COLO829 (cell line): ENCODE measurements at regions not wholly inside any gene's neighbourhood (a gene's known extent, or its start where the extent isn't known, plus 50 kb on each side); places are given as distances from the start of the nearest gene placed in this dataset.

Experiments used
- DNase-seq: peaks from one replicate; pipeline ENCODE4 v3.0.0; 2012; ENCODE audit warnings: low spot score

- DNase-seq, result no peak
Measured at GRCh38 chr10:4527281-4527970, 298.6 kb upstream of the AKR1E2 start.

DNA sequence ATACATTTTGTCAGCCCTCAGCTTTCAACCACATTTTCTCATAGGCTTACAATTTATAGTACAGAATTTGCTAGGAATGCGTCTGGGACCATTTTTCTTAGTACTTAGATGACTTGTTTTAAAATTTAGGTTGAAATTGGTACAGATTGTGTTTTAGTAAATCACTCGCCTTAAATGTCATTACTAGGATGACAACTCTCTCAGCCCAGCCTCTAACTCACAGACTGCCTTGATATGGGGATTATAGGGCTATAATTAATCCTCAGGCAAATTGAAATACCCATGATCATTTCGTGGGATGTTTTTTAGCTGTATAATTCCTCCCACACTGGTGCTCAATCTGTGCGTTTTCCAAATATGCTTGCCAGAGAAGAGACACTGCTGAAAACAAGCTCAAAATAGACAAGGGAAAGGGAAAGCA lies 299.7 kb upstream of the AKR1E2 start:
- DNase-seq, result no peak

DNA sequence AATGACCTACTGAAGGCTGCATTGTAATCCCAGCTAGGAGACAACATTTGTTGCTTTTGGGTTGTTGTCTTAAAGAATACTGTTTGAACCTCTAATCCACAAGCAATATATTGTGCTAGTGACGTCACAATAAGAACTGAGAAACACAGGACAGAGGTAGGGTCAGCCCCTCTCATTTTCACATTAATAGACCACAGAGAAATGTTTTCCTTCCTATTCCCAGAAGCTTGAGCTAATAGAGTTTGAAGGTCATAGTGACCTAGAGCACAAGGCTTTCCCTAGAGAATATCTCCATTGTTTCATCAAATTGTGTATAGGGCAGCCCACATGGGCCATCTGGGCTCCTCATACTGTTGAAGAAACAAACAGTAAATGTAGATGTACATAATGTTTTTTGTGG lies 300.9 kb upstream of the AKR1E2 start:
- DNase-seq, result no peak

DNA sequence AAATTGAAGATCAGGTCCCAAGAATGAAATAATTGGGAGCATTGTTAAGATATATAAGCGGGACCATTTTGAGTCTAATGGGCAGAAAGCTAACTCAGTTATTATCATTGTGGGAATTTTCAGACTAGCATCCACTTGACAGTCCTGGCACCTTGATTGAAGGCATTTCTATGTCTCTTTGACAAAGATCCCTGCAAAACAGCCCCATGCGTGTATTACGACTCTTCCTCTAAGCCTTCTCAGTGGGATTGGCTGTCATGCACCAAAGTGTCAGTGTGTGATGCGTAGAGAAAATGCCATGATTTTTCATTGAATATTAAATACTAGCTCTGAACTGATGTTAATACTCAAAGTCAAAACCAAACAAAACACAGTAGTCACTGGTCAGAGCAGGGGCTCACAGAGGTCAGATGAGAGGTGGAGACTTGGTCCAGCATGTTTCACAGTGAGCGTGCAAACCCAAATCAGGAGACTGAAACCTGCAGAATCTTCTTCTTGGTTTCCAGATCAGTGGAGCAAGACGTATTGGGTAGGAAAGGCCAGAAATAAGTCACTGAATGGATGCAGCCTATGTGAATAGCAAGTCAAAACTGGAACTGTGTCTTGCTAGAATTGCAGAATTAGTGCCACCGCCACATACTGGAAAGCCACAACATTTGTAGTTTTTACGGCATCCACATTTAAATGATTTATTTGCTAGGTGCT lies 303.6 kb upstream of the AKR1E2 start:
- DNase-seq, result no peak

- no peak for DNase-seq
Measured at GRCh38 chr10:4519658-4520402, 306.2 kb upstream of the AKR1E2 start.

- DNase-seq, result no peak
Measured at GRCh38 chr10:4517746-4518145, 308.3 kb upstream of the AKR1E2 start.

DNA sequence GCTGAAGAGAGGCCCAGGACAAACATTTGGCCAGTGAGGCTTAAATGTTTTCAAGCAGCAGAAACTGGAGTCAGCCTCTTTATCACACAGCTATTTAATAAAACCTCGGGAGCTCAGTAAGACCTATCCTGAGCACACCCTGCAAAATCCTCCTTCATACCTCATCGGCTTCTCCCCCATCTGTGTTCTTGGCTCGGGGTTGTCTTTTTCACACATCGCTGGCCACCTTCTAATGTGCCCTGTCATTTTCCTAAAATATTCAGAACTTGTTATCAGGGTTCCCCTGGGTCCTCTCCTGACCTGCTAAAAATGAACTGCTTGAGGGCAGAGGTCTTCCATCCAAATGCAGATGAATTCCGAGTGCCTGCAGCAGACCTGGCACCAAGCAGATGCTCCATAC lies 310.3 kb upstream of the AKR1E2 start:
- DNase-seq, result no peak

DNA sequence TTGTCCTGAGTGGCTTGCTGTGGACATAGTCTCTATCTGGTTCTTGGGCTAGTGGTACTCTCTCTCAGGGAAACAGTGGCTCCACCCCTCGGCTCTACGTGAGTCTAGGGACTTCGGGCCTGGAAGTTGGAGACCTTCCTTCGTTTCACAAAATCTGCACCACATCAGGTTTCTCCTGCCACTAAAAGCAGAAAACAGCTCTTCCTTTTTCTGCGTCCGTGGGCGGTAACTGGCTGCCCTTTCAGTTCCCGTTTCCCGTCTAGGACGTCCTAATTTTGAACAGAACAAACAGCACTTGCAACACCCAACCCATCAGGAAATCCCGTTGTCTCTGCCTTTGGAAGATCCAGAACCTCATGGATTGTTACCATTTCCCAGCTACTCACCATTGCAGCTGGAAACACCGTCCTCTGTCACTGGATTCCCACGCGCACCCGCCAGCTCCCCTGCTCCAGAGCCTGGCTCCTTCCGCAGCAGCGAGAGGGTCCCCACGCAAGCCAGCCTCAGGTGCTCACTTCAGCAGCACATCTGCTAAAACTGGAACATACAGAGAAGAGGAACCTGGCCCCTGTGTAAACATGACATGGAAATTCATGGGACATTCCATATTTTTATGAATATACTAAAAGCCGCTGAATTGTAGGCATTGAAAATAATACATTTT lies 311.4 kb upstream of the AKR1E2 start:
- no peak for DNase-seq

DNA sequence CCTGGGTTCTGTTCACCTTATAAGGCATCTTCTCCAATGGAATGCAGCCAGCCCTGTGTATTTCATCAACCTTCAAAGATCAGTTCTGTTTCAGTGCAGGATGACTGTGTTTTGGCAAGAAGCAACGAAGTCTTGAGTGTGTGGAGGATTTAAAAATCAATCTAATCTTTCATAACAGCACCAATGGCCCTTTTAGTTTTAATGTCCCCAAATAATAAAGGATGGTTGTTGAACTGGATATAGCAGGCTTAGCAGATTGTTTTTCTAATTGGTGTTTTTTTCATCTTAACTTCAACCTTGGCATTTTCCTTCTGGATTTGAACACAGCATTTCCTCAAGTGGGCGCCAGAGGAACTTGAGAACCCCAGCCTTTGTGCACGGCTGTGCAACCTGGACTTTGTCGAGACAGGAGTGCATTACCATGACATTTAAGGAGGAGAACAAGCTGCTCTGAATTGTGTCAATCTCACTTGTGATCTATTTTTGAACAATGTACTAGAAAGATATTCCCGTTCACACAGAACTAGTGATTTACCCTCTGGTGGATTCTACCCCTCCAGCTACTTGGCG lies 313.3 kb upstream of the AKR1E2 start:
- peak; percentile 30 for DNase-seq

GRCh38 chr10:4512196-4512595 lies 313.8 kb upstream of the AKR1E2 start:
- no peak for DNase-seq

DNA sequence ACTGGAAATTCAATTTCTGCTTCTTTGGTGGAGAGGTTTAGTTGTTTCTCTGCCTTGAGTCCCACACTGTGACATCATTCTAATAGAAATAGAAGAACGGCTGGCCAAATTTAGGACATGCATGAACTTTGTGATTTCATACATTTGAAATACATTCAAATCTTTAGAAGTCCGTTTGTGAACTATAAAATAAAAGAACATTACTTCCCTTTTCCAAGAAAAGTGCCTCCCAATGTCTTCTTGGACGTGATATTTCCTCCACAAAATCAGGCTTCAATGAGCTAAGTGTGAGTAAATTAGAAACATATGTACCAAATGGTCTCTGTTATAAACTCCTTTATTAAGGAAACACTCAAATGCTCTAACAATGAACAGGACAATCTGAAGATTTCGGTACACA lies 314.5 kb upstream of the AKR1E2 start:
- DNase-seq, result no peak

DNA sequence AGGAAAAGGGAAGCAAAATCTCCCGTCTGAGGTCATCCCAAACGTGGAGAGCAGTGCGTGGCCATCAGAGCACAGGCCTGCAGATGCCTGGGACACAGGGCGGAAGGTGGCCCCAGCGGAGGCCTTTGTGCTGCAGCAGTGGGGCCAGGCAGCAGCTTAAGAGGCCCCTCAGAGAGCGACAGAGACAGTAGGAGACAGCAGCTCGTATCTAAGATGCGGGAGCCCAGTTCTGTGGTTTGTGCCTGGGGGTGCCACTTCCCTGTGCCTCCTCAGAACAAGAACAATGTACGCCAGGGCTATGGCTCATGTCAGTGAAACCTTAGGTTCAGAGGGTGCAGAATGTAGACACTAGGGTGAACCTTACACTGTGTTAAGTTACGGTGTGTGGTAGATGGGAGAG lies 316.6 kb upstream of the AKR1E2 start:
- no peak for DNase-seq

DNA sequence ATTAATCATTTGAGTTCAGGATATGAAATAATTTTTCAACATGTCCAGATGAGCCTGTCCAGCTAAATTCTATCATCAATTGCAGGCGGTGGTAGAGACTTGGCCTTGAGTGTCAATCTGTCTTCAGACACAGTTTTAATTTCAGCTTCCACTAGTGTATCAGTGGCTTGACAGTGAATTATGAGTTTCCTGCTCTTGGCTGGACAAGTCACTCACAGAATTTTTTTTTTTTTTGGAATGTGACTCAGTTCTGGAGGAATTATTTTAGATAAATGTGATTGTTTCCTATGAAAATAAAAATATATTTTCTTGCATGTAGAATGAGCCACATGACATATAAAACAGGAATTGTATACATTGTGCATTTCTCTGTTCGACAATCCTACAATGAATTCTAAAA lies 319.9 kb upstream of the AKR1E2 start:
- no peak for DNase-seq

- DNase-seq, result no peak
Measured at GRCh38 chr10:4504550-4504949, 321.5 kb upstream of the AKR1E2 start.

DNA sequence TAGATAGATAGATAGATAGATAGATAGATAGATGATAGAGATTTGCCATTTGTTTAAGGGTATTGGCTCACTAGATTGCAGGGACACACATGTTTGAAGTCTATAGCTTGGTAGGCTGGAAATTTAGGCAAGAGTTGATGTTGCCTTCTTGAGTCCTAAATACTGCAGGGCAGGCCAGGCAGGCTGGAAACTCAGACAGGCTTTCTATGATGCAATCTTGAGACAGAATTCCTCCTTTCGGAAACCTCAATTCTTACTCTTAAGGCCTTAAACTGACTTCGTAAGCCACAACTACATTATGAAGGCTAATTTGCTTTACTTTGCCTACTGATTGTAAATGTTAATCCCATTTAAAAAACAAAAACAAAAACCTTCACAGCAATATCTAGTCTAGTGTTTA lies 322.9 kb upstream of the AKR1E2 start:
- no peak for DNase-seq

DNA sequence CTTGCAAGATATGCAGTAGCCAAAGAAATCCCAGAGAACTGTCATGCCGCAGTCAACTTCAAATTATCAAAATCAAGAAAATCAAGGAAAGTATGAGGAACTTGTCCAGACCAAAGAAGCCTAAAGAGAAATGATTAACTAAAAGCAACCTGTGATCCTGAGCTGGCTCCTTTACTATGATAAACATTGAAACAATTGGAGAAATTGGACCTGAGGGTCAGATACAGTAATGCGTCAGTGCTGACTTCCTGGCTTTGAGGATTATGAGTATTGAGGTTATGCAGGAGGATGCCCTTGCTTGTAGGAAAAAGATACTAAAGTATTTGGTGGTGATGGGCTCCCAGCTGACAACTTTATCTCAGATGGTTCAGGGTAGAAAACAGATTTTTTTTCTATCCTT lies 324.7 kb upstream of the AKR1E2 start:
- DNase-seq, result no peak

DNA sequence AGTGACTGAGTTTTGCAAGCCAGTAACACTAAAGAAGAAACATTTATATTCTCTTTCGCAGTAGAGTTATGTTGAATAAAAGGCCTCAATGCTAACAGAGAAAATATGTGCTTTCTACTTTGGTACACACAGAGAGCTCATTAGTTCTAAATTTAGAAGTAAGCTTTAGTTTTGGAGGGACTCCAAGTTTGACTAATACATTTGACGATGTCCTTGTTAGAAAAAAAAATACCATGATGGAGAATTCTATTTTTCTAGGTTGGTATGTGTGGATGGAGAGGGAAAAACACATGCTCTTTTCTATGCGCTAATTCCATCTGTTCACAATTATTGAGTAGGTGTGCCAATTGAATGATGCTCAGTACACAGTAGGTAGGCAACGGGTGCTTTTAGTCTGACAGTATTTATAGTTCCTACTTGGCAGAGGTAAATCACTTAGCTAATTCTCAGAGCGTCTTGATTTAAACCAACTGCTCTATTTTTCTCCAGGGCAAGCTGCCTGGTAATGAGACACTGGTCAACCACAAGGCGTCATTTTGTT lies 327.2 kb upstream of the AKR1E2 start:
- peak; percentile 8 for DNase-seq

DNA sequence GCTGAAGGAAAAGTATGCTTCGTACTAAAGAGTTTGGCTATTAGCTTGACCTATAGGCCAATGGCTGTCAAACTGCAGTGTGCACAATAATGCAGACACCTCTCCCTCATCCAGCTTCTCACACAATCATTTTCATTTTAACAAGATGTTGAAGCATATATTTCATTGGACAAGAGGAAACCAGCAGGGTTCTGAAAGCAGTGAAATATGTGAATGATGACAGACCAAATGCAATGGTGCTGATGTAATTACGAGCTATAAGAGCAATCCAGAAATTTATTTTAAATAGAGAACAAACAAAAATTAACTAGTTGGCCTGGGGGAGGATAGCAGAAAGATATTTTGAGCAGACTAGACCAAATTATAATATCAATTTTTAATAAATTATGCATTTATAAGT lies 331.5 kb upstream of the AKR1E2 start:
- DNase-seq, result no peak

GRCh38 chr10:4492202-4492601 lies 333.8 kb upstream of the AKR1E2 start:
- DNase-seq, result no peak

DNA sequence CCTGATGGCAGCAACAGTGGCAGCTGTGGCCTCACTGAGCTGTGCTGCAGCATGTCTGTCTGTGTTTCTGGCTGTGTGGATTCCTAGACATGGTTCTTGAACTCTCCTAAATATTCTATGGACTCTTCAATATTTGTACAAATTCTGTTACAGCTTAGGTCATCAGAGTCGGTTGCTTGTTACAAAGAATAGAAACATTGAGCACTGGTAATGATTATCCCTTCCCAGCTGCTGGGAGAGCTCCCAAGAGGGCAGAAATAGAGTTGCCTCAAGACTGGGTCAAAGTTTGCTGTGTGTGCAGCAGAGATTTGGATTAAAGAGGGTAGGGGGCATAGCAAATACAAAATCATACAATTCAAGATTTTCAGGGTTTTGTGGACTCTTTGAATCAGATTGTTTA lies 337.1 kb upstream of the AKR1E2 start:
- DNase-seq, result no peak

GRCh38 chr10:4485636-4486035 lies 340.4 kb upstream of the AKR1E2 start:
- DNase-seq, result no peak

- DNase-seq, result no peak
Measured at GRCh38 chr10:4483811-4484210, 342.2 kb upstream of the AKR1E2 start.
